Colon (tissue), 2 donors: ENCODE measurements at regions not wholly inside any gene's neighbourhood (a gene's known extent, or its start where the extent isn't known, plus 50 kb on each side); places are given as distances from the start of the nearest gene placed in this dataset.

Experiments used
- FAIRE-seq: peaks from 2 replicates; lab custom pipeline; 2012; peaks lifted over from hg19 to GRCh38; lab: Jason Lieb, UNC
- donor health status: control.
- donor health status: control.

- FAIRE-seq: no peak
Measured at GRCh38 chr9:81256368-81256767, 433.0 kb downstream of the TLE1 start.

GRCh38 chr9:81250606-81251005 is 438.7 kb downstream of the TLE1 start:
- FAIRE-seq: no peak

- FAIRE-seq: no peak
Measured at GRCh38 chr9:81250041-81250440, 439.3 kb downstream of the TLE1 start.

GRCh38 chr9:81245254-81245956 is 443.9 kb downstream of the TLE1 start:
- no peak for FAIRE-seq

DNA sequence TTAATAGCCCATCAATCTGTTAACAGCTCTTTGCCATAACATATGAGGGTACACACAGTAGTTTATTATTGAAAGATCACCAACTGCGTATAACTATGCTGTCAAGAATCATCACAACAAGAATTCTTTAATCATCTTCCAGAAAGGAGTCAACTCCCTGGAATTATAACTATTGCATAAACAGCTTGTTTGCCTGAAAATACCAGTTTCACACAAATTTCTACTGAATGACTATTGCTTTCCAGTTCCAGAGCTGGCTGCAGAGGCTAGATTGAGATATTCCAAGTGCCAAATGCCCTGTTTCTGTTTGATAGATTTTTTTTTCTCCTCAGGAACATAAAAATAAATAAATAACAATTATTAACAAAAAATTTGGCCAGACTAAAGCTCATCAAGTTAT is 444.7 kb downstream of the TLE1 start:
- no peak for FAIRE-seq

- no peak for FAIRE-seq
Measured at GRCh38 chr9:81242866-81243265, 446.5 kb downstream of the TLE1 start.

DNA sequence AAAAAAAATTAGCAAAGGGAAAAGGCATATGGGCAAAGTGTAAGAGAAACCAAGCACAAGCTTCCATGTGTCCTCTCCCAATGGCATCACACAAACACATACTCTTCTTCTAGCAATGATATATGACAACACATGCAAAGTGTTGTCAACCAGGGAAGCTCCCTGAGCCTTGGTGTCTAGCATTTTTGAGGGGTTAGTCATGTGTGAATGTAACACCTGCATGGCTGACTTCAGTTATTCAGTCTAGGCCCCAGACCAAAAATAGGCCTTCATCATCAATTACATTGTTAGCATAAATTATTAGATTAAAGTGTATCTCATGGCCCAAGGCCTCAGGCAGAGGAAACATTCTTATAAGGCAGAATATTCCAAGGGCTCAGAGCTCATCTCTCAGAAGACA is 450.0 kb downstream of the TLE1 start:
- no peak for FAIRE-seq

DNA sequence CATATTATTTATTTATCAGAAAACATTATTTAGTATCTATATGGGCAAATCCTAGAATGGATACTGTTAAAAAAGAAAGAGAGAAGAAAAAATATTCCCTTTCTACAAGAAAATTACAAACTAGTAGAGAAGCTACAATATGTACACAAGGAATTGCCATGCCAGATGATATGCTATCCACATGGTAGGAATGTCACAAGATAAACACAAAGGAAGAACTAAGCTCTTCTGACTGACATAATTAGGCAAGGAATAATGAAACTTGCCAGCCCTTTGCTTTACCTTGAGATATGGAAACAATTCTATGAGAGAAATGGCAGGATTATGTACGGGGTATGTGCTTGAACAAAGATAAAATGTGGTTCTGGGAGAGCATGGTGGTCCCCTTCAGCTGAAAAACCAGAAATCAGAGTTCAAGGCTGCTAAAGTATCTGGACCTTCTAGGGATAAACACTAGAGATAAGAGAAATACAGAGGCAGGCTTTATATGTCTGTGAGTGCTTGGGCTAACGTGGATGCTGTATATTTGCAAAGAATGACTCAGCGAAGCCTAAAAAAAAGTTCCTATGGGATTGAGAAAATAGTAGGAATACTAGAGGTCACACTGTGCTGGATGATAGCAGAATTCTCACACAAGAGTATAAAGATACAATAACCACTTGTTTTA is 451.6 kb downstream of the TLE1 start:
- FAIRE-seq: no peak

GRCh38 chr9:81234924-81235610 is 454.3 kb downstream of the TLE1 start:
- no peak for FAIRE-seq

GRCh38 chr9:81231011-81231410 is 458.3 kb downstream of the TLE1 start:
- peak; percentile 28 for FAIRE-seq

- no peak for FAIRE-seq
Measured at GRCh38 chr9:81227507-81228245, 461.7 kb downstream of the TLE1 start.

- no peak for FAIRE-seq
Measured at GRCh38 chr9:81225596-81225995, 463.8 kb downstream of the TLE1 start.

DNA sequence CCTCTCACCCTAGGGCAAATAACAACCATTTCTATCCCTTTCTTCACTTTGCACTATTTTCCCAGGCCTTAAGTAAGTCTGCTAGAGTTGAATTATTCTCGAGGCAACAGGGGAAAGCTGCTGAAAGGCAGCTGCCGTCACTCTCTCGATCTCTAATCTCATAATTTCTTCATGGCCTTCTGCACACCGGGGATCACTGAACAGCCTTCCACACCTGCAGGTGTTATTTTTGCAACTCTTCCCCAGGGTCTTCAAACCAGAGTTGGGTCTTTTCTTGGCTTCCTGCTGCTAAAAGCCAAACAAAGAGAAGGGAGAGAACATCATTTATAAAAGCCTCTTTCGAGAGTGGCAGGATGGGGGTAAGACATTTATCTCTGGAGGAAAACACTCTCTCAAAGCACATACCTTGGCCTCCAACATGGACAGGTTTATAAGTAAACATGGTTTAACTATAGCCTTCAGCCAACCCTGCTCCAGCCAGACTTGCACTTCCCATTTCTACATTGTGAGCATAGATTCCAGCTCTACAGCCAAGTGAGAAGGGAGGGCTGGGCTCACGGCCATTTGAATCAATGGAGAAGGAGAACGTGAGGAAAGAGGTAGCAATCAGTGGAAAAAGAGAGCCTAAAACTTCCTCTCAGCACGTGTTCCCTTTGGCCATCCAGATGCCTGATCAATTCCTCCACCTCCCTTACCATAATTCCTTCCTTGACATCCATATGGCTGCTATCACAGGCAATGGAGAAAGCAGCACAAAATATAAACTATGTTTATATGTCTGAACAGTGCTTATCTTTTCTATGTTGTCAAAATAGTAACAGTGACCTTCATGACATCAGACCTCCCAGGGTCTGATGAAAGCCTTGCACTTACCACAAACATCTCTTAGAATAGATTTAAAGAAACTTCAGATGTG is 464.9 kb downstream of the TLE1 start:
- FAIRE-seq: no peak

DNA sequence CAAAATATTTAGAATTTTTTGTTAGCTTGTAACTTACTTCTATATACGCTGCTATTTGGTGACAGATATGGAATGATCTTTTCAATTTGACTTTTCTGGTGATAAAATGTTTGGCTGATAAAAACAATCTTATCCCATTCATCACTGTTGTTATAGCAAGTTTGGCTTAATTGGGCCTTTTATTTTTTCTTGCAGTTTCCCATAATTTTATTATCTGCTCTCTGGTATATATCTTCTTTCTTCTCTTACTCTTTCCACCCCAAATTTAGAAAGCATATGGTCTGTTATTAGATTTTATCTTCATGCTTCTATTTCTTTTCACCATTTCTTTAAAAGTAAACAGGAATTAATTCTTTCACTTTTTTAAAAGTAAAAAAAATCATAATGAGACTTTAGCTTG is 474.4 kb downstream of the TLE1 start:
- FAIRE-seq: no peak

DNA sequence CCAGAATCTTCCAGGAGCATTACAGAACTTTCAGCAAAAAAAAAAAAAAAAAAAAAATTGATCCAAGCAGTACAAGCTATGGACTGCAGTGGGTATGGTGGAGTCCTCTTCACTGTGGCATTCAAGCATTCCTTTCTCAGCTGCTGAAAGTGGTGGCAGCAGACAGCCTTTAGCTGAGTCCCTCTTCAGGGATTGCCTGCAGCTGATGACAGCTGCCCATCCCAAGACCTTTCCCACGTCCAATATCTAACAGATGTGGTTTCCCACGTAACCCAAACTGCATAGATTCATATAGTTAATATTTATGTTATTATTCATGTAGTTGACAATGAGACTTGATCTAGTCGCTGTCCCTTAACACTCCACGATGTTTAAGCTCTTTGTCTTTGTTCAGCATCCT is 475.9 kb downstream of the TLE1 start:
- FAIRE-seq: no peak

GRCh38 chr9:81211741-81212140 is 477.6 kb downstream of the TLE1 start:
- FAIRE-seq: no peak

DNA sequence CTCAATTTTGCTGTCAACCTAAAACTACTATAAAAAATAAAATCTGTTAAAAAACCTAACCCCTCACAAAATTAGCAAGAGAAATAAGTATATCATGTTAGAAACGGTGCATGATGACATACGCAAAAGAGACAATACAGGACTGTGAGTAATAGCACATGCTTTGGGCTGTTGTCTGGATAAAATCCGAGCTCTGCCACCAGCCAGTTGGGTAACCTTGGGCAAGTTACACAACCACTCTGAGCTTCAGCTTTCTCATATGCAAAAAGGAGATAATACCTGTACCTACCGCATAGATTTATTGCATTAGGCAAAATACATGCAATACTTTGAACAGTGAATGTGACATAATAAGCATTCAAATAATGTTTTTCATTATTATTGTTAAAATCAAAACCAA is 481.7 kb downstream of the TLE1 start:
- no peak for FAIRE-seq

DNA sequence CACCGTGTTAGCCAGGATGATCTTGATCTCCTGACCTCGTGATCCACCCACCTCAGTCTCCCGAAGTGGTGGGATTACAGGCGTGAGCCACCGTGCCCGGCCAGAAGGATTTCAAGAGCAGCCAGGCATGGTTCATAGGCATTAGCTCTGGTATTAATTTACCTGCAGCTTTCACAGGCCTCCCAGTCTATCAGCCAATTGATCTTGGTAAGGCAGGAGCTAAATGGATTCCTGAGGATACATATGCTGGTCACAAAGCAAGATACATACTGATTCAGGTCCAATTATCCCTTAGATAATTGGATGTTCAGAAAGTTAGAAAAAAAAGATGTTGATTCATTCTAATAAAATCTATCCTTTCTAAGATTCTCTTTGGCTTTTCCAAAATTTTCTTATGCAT is 487.1 kb downstream of the TLE1 start:
- no peak for FAIRE-seq

- no peak for FAIRE-seq
Measured at GRCh38 chr9:81195206-81195605, 494.1 kb downstream of the TLE1 start.

DNA sequence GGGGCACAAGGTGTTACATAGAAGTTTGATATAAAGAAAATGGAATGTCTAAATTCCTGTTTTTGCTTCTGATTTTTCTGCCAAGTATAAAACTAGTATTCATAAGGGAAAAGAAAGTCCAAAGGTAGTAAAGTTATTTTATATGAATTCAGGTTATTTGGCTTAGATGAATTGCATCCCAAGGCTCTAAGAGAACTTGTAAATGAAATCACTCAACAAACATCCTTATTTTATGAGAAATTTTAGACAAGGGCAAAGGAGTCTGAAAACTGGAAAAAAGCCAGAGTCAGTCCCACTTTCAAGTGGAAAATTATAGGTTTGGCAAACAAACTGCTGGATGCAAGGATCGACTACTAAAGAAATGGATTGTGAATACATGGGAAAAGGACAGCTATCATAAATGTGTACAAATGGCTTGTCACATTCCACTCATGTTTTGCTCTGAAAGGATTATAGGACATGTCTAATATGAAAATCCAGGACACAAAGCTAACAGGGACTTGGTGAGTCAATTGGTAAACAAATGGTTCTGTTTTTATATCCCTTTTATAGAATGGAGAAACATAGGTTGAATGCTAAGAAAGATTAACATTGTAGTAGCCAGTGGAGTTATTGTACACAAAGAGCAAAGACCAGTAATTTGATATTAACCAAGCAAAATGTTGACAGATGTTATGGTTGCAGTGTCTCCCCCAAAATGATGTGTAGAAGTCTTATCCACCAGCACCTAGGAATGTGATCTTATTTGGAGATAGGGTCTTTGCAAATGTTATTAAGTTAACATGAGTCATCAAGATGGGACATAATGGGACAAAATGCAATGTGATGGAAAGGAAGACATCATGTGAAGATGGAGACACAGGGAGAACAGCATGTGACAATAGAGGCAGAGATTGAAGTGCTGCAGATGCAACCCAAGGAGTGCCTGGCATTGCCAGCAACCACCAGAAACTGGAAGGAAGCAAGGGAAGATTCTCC is 495.7 kb downstream of the TLE1 start:
- FAIRE-seq: no peak
